ENCODE measurements at regions not wholly inside any gene's neighbourhood (a gene's known extent, or its start where the extent isn't known, plus 50 kb on each side); places are given as distances from the start of the nearest gene placed in this dataset.

DNA sequence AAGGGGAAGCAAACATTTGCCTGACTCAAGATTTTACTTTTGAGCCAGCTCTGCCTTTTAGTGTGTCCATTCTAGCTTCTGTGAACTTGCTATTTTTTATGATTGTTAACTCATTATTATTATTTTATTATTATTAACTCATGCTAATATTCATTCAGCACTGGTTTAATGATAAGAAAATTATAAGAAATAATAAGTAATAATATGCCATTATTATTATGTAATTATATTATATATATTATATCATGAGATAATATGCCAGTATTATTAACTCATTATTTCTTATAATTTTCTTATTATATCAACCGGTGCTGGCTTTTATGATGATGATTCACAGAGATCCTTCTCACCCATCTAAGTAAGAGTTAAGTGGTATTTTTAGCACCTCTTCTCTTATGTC is 79.3 kb upstream of the NPVF start:
- no peak for TF ChIP-seq CTCF (IDR thresholded peaks at IDR 0.05)
- TF ChIP-seq POLR2AphosphoS5 (IDR thresholded peaks at IDR 0.05), result no peak
- no peak for TF ChIP-seq POLR2A (IDR thresholded peaks at IDR 0.05)

Measured in gastroesophageal sphincter (tissue), 3 donors.